Caki2 (cell line): ENCODE measurements at regions not wholly inside any gene's neighbourhood (a gene's known extent, or its start where the extent isn't known, plus 50 kb on each side); places are given as distances from the start of the nearest gene placed in this dataset.
"Not testable (repeated sequence)": the region's sequence is repeated elsewhere in the genome, so short reads cannot be mapped to it uniquely, and the experiment has no call there.

Experiments used
- DNase-seq: peaks from one replicate; pipeline ENCODE4 v3.0.0-alpha.2; 2015; ENCODE audit warnings: low read depth
- in situ Hi-C: cut with HindIII; loops from 2 replicates; pipeline ENCODE4 v1.10.0; 2016; ENCODE audit warnings: low sequenced_read_pairs, low pct_unique_long_range_greater_than_20kb, mixed read lengths

DNA sequence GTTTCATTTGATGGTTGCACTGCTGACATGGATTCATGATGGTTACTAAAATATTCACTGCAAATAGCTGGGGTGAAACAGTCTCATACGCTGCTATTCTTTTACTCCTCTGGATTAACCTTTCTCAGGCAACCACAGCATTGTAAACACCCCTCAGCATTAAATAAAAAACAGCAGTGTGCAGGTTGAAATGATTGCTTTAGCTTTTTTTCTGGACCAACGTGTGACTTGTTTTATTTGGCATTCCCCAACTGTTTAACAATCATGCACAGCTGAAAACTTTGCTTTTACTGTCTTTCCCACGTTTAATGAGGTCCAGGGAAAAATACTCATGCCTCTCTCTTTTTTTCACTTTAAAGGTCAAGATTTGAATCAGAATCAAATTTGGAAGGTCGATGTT is 490.8 kb downstream of the RAPGEF2 start:
- in situ Hi-C loops = no loop called here

DNA sequence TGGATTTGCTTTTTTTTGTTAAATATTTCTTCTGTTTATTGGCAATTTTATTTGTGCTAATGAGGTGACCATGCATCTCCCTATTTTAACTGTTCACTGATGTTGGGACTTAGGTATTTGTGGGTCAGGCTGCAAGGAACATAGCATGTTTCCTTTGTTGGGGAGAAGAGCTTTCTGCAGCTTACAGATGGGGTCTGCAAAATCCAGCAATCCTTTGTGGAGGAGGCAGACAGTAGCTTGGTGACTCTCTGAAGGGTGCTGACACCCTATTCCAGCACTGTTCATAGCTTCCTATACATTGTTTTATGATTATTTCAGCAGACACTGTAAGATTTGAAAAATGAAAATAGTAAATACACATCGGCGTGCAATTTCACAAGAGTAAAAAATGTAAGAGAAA is 491.7 kb downstream of the RAPGEF2 start:
- in situ Hi-C loops = no loop called here

More for the DNA sequence above, 490.8 kb downstream of the RAPGEF2 start:
- DNase-seq = no peak

DNA sequence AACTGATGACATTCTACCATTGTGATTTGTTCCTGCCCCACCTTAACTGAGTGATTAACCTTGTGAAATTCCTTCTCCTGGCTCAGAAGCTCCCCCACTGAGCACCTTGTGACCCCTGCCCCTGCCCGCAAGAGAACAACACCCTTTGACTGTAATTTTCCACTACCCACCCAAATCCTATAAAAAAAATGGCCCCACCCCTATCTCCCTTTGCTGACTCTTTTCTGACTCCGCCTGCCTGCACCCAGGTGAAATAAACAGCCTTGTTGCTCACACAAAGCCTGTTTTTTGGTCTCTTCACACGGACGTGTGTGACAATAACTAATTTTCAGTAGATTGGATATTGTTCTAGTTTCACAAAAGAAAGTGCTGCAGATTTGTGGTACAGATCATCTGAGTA is 492.2 kb downstream of the RAPGEF2 start:
- in situ Hi-C loops, DNase-seq: not testable (repeated sequence)

More for the DNA sequence above, 491.7 kb downstream of the RAPGEF2 start:
- no peak for DNase-seq

DNA sequence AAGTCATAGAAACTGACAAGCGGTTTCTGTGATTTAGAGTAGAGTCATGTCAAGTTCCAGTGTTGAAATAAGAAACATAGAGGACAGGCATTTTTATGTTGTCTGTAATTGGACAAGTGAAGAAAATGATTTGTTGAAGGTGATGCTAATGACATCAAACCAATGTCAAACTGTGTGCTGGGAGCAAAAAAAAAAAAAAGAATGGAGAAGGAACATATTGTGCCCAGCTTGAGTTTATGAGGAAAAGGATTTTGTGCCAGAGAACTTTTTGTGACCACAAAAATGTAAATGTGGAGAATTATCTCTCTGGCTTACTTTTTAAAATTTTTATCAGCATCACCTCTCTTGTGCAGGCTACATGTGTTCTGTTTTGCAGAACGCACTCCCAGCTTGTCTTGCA is 495.7 kb downstream of the RAPGEF2 start:
- in situ Hi-C loops = no loop called here
- DNase-seq = no peak

DNA sequence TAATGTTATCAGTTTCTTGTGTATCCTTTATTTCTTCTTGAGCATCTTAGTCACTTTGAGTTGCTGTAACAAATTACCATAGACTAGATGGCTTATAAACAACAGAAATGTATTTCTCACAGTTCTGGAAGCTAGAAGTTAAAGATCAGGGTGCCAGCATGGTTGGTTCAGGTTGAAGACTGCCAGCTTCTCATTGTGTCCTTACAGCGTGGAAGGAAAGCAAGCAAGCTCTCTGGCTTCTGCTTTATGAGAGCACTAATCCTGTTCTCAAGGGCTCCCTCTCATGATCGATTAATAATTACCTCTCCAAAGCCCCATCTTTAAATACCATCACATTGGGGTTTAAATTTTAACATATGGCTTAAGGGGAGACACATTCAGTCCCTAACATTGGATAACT is 497.2 kb downstream of the RAPGEF2 start:
- in situ Hi-C loops = no loop called here
- no peak for DNase-seq

DNA sequence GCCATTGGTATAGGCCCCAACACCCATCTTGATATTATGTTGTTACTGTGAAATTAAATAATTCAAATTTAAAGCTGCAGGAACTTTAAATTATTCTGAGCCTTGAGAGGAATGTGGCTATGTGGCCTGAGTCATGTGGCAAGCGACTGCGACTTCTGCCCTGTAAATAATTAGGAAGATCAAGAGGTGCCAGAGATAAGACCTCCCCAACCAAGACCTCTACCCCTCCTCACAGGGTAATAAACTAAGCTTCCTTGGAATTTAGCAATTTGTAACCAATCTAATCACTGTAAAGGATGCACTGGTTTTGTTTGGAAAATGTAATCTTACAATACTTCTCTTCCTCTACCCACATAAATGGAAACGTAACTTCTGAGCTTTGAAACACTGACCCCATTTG is 501.9 kb downstream of the RAPGEF2 start:
- in situ Hi-C loops = no loop called here
- DNase-seq = no peak

DNA sequence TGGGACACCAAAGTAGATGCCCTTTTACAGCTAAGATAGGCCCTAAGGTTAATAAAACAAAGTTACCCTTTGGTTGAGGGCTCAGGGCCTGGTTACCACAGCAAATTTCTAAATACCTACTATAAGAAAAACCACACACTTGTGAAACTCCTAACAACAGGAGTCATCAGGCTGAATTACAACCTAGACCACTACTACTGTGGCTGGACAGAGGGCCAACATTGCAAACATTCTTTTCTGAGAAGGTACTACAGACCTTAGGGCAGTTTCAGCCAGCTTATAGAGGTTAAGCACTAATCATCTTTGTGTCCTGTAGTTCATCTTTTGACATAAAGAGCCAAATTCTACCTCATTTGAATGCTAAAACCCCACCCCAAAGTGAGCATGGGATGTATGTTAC is 504.0 kb downstream of the RAPGEF2 start:
- in situ Hi-C loops = no loop called here
- no peak for DNase-seq

DNA sequence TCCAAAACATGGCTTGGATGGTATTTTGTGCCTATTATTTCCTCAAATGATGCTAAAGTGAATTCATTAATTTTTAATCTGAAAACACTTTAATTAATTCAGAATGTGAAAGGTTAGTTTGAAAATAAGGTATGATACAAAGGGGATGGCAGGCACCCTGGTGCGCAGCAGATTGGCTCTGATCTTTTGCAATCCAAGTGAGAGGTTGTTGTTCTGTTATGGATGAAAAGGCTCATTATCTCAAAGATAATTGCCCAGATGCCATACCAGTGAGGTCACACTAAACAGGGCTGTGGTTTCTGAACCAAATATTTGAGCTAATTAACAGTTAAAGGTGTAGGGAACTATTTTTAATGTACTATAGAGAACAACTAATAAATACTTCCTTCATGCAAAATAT is 504.9 kb downstream of the RAPGEF2 start:
- in situ Hi-C loops = no loop called here

DNA sequence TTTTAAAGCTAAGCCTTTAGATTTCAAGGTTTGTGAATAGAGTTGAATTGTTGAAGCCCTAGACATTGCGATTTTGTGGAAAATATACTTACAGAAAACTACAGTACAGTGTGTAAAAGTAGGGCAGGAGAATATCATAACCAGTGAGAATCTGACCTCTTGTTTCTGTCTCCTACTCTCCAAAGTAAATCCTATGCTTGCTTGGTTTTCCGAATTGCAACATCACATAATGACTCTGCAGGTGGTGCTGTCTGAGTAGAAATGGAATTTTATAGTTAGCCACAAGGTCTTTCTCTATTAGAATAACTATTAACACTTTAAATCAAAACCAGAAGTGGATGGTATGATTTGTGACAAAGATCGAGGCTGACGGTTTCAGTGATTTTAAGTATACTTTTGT is 505.6 kb downstream of the RAPGEF2 start:
- in situ Hi-C loops = no loop called here
- DNase-seq = no peak

More for the DNA sequence above, 504.9 kb downstream of the RAPGEF2 start:
- DNase-seq = no peak

DNA sequence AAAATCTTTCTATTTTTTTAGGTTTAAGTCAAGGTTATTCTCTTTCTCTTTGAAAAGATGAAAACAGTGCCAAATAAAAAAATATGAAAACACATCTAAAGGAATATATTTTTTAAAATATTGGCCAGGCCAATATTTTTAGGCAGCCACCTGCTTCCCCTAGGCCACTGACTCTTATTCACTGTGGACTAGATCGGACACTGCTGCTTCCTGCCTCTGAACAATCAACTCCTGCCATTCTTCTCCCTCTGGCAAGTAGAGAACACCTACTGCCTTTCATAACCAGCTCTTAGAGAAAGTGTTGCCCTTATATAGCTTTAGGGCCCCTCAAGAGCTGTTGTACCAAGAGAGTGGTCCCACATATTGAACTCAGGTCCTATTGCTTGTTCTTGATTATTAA is 529.2 kb downstream of the RAPGEF2 start:
- in situ Hi-C loops = no loop called here
- DNase-seq = no peak

DNA sequence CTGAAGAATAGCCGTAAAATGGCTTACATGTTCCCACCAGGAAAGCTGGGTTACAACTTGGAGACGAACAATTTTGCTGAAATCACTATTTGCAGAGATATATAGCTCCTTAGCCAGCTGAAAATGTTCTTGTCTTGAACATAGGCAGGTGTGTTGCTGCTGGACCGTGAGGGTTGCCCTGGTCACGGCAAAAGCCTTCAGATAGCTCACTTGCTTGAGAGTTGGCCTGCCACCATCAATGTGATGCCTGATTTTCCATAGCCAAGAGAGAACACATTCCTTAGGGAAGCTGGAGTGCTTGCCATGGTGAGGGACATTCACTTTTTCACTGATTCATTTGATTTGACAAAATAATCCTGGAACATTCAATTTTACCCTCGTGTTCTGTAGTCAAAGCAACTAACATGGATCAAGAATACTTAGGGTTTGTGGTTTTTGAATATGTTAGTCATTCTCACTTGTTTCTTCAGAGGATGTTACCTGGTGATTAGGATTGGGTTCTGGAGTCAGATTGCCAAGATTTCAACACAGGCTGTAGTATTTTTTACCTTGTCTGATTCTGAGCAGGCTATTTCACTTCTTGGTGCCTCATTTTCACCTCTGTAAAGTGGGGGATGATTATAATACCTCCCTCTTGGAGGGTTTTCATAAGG is 536.9 kb downstream of the RAPGEF2 start:
- in situ Hi-C loops = no loop called here
- no peak for DNase-seq

DNA sequence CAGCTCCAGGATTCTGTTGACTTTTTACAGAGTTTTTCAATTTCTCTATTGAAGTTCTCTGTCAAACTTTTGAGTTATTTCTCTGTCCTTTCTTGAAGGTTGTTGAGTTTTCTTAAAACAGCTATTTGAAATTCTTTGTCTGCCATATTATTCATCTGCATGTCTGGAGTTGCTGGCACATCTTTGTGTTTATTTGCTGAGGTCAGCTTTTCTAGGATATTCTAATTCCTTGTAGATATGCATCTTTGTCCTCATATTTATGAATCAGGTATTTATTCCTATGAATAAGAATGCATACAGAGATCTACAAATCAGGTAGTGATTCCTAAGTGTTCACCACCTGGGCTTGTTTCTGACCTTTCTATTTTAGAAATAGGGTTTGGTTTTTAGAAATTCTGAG is 546.4 kb downstream of the RAPGEF2 start:
- DNase-seq = no peak
- in situ Hi-C loops = no loop called here

DNA sequence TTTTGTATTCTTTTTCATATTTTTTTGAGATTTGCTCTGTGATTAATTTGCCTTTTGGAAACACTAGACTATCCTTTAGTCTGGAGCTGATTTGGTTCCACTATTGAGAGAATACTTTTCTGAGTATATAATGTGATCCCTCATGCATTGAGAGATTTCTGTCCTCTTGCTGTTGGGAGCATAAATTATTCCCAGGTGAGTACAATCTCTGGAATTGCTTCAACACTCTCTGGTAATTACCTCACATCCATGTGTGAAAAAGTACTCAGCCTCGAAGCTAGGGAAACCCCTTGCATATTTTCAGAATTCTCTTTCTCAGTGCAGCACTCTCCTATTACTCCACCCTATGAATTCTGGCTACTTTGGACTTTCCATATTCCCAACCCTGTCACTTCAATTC is 550.0 kb downstream of the RAPGEF2 start:
- no peak for DNase-seq
- in situ Hi-C loops = no loop called here

DNA sequence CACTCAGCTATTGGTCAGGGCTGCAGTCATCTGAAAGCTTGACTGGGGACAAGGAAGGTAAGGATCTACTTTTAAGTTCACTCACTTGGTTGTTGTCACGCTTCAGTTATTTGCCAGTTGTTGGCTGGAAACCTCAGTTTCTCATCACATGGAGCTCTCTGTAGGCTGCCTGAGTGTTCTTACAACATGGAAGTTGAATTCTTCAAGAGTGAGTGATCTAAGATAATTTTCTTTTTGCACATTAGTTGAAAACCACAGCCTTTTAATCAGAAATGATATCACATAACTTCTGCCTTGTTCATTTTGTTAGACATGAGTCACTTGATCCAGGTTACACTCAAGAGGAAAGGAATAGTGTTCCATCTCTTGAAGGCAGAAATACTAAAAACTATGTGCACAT is 552.7 kb downstream of the RAPGEF2 start:
- in situ Hi-C loops = no loop called here
- DNase-seq = peak; percentile 4

DNA sequence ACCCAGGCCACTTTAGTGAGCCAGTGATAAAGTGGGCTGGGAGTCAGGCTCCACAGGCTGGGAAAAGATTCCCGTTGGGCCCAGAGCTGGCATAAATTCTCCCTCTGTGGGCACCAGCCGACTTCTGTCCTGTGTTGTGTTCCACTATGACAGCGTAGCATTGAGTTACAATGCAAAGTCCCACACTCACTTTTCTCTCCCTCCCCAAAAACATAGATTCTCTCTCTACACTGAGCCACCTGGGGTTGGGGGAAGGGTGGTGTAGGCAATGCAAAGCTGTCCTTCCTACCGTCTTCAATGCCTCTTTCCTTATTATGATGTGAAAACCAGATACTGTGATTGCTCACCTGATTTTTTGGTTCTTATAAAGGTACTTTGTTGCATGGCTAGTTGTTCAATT is 566.2 kb downstream of the RAPGEF2 start:
- in situ Hi-C loops = no loop called here
- DNase-seq = no peak

DNA sequence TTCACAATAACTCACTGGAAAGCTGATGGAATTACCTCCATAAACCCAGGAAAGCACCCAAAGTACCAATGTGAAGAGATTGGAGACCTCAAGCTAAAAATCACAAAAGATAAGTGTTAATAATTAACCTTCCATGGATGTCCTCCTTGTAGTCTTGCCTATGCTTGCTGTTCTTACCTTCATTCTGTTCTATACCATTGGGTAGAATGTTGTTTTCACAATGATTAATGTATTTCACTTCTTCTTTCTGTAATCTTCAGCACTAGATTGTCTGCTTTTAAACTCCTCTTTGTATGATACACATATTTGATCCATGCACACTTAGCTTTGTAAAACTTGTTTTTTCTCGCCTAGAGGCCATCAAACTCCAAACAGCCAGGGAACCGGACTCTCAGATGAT is 570.3 kb downstream of the RAPGEF2 start:
- no peak for DNase-seq
- in situ Hi-C loops = no loop called here

DNA sequence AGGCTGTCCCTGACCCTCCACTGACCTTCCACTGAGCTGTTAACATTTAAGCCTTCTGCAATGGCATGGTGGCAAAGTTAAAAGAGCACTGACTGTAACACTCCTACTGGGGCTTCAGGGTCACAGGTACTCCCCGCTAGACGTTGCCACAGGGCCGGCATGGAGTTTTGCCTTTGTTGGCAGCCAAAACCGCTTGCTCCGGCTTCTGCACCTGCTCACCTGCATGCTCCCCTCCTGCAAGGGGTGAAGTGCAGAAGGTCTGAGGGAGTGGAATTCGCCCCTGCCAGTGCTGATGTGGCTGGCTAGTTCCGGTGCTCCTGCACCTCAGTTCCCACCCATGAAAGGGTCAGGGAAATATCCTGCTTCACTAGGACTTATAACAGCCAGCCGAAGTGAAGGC is 571.4 kb downstream of the RAPGEF2 start:
- in situ Hi-C loops = no loop called here
- DNase-seq = no peak

DNA sequence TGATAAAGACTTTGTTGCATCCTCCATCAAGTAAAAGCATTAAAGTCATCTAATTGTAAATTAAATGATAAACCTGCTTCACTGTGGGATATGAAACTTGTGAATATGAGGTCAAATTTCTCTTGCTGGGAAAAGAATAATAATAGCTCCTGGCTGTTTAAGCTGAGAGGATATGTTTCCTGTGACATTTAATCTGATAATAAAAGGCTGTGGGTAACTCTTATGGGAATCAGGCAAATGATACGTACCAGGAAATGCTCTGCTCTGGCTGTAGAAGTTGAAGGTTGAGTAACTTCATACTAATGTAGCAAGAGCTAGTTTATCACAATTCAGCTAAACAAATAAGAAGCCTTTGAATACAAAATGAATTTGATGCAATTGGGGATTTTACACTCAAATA is 574.6 kb downstream of the RAPGEF2 start:
- DNase-seq = no peak
- in situ Hi-C loops = no loop called here

DNA sequence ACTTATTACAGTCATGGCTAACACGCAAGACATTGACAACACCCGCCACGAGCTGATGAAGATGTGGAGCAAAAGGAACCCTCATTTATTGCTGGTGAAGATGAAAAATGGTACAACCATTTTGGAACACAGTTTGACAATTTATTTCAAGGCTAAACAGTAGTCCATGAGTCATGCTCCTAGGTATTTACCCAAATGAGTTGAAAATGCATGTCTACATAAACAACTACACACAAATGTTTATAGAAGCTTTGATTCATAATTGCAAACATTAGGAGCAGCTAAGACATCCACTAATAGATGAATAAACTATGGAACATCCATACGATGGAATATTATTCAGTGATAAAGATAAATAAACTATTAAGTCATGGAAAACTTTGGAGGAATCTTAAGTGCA is 580.1 kb downstream of the RAPGEF2 start:
- DNase-seq = no peak
- in situ Hi-C loops = no loop called here

DNA sequence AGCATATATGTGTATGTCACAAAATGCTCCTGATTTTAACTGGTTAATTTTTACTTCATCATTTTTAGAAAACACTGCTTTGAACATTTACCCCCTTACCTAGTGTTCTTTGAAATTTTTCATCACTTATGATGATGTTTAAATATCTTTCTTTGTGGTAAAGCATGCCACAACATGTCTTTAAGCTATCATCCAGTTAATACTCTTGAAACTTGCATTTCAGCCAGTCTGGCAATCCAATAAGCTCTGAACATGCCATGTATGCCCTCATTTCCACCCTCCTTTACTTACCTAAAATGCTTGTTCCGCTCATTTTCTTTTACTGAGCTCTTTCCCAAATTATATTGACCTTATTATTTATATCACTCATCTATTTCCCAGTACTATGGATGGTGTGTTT is 581.2 kb downstream of the RAPGEF2 start:
- no peak for DNase-seq
- in situ Hi-C loops = no loop called here
